WERI-Rb-1 (cell line): ENCODE measurements at regions not wholly inside any gene's neighbourhood (a gene's known extent, or its start where the extent isn't known, plus 50 kb on each side); places are given as distances from the start of the nearest gene placed in this dataset.

Experiments
- DNase-seq: peaks from one replicate; pipeline ENCODE4 v3.0.0-alpha.2; 2020
- H3K27ac ChIP-seq: fragments of 250-450 bp; sonication (Bioruptor Pico); 2 replicates; pipeline ENCODE4 v1.5.1; 2020; ENCODE audit warnings: mild to moderate bottlenecking, moderate library complexity
- H3K27me3 ChIP-seq: fragments of 250-450 bp; sonication (Bioruptor Pico); 2 replicates; pipeline ENCODE4 v1.5.1; 2021; ENCODE audit warnings: mild to moderate bottlenecking, low read depth, moderate library complexity; ENCODE audit not compliant: insufficient read depth, severe bottlenecking
- H3K36me3 ChIP-seq: fragments of 250-450 bp; sonication (Bioruptor Pico); 2 replicates; pipeline ENCODE4 v1.5.1; 2020; ENCODE audit warnings: mild to moderate bottlenecking, moderate library complexity
- H3K4me3 ChIP-seq: 2 replicates; pipeline ENCODE4 v1.5.1; 2011; ENCODE audit warnings: low read depth, mild to moderate bottlenecking, control low read depth, low read length
- H3K9me3 ChIP-seq: fragments of 250-450 bp; sonication (Bioruptor Pico); 2 replicates; pipeline ENCODE4 v1.5.1; 2021; ENCODE audit warnings: mild to moderate bottlenecking, moderate library complexity; ENCODE audit not compliant: severe bottlenecking
- CTCF ChIP-seq: IDR thresholded peaks from 2 replicates; pipeline ENCODE4 v1.5.1; 2011; ENCODE audit warnings: low read depth, mild to moderate bottlenecking, control low read depth, inconsistent platforms, low read length

DNA sequence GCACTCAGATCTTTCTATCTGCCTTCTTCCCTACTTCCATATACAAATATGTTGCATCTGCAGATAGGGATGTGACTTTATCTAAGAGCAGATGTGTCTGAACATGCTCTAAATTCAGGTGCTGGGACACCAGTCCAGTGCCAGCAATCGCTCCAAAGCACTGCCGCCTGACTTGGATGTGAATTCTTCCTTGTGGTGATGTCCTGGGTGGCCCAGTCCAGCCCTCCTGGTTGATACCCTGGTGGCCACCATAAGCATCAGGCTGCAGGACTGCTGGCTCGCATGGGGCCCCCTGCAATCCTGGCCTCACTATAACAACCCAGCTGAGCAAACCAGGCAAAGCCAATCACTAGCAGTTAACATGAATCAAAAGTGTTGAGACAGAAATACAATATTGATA, 149.2 kb upstream of the PDE1C start:
- no peaks in the 10 kb centered on the region for H3K27me3 ChIP-seq
- no peak for TF ChIP-seq CTCF
- no peaks in the 10 kb centered on the region for H3K36me3 ChIP-seq
- H3K27ac ChIP-seq = peak overlapping the region; percentile 85
- no peaks in the 10 kb centered on the region for H3K9me3 ChIP-seq
- no peak overlapping the region for H3K4me3 ChIP-seq
- no peak for DNase-seq

- no peak for TF ChIP-seq CTCF
- H3K27ac ChIP-seq = peak overlapping the region; percentile 85
- no peaks in the 10 kb centered on the region for H3K36me3 ChIP-seq
- peak; percentile 73 for DNase-seq
- H3K9me3 ChIP-seq = no peaks in the 10 kb centered on the region
- H3K27me3 ChIP-seq = no peaks in the 10 kb centered on the region
- no peak overlapping the region for H3K4me3 ChIP-seq
These were observed 148.6 kb upstream of the PDE1C start for GRCh38 chr7:32218741-32219288.

- no peak overlapping the region for H3K4me3 ChIP-seq
- no peaks in the 10 kb centered on the region for H3K9me3 ChIP-seq
- H3K27me3 ChIP-seq = no peaks in the 10 kb centered on the region
- H3K27ac ChIP-seq = peak overlapping the region; percentile 85
- TF ChIP-seq CTCF = no peak
- no peak for DNase-seq
- H3K36me3 ChIP-seq = no peaks in the 10 kb centered on the region
These were observed 147.9 kb upstream of the PDE1C start for GRCh38 chr7:32218154-32218467.

DNA sequence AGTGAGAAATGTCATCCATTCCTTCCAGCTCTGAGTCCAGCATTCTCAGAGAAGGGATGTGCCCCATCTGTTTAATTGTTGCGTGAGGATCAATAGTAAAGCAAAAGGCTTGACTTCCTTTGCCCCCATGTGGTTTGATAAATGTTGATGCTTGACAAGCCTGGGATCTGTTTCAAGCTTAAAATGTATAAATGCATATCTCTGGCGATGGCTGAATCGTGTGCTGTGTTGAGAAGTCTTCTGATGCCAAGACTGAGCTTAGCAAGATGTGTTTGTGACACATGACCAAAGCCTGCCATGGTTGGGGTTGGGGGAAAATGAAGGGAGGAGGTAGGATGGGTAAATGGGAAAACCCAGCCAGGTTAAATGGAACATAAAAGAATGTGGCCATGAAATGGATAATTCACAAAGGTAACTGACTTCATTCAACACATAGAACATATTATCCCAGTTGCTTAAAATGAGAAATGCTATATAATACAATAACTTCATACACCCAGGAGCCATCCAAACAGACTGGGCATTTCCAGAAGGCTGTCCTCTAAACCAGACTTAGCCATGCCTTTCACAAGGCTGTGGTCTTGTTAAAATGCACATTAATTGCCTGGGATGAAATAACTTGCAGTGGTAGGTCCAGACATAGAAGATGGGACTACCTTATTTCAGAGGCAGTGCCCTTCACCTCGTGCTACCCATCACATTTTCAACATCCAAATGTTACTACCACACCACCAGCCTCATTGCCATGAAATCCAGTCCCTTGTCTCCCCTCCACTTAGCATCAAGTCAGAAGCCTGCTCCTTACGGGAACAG, 147.3 kb upstream of the PDE1C start:
- H3K27ac ChIP-seq = peak overlapping the region; percentile 85; the same call in 1 of the 2 replicates
- H3K36me3 ChIP-seq = no peaks in the 10 kb centered on the region
- no peak for DNase-seq
- no peaks in the 10 kb centered on the region for H3K27me3 ChIP-seq
- no peaks in the 10 kb centered on the region for H3K9me3 ChIP-seq
- TF ChIP-seq CTCF = no peak
- H3K4me3 ChIP-seq = no peak overlapping the region

DNA sequence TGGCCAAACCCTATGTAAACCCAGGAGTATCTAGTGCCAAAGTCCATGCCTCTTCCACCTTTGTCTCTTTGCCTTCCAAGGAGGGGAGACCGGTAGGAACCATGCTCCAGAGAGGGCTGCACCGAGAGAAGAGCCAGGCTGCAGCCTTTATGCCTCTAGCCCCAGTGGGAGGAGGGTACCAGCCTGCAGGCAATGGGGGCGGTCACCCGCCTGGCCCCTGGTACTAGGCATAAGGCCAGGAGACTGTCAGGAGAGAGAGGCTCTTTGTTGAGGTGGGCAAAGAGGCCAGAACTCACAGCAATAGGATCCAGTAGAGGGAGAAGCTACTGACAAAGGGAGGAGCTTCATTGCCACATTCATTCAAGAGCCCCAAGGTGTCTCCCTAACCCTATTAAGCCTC, 146.6 kb upstream of the PDE1C start:
- Histone ChIP-seq H3K9me3 (no peaks in the 10 kb centered on the region), H3K27ac (peak overlapping the region; percentile 14; the same call in 1 of the 2 replicates), H3K27me3 (no peaks in the 10 kb centered on the region), H3K36me3 (no peaks in the 10 kb centered on the region), H3K4me3 (no peak overlapping the region)
- DNase-seq = no peak
- no peak for TF ChIP-seq CTCF

DNA sequence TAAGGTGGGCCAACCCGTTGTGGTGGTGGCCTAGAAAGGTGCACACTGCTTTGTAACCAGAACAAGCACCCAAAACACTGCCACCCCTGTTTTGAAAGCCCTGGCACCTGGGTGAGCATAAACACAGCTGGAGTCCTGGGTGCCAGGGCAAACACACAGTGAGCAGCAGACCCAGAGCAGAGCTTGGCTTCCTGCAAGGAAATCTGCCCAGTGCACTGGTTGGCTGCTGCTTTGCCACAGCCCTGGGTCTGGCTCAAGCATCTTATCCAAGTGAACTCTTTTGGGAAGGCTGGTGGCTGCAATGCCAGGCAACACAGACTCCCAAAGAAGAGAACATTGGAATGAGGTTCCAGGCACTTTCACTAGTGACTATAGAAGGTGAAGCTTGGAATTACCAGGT, 145.5 kb upstream of the PDE1C start:
- H3K9me3 ChIP-seq = no peaks in the 10 kb centered on the region
- H3K4me3 ChIP-seq = no peak overlapping the region
- no peaks in the 10 kb centered on the region for H3K36me3 ChIP-seq
- no peak overlapping the region for H3K27ac ChIP-seq
- H3K27me3 ChIP-seq = no peaks in the 10 kb centered on the region
- TF ChIP-seq CTCF = no peak
- DNase-seq = no peak
